KOPT-K1 (cell line): ENCODE measurements at regions not wholly inside any gene's neighbourhood (a gene's known extent, or its start where the extent isn't known, plus 50 kb on each side); places are given as distances from the start of the nearest gene placed in this dataset.

Experiments used
- H3K27ac ChIP-seq: fragments of 200-600 bp; sonication (generic); 2 replicates; pipeline ENCODE4 v1.5.1; 2016; ENCODE audit warnings: antibody characterized with exemption, mild to moderate bottlenecking, low read depth, low read length; ENCODE audit not compliant: poor library complexity, severe bottlenecking
- H3K36me3 ChIP-seq: fragments of 200-600 bp; sonication (generic); 2 replicates; pipeline ENCODE4 v1.5.1; 2017; ENCODE audit warnings: antibody characterized with exemption, mild to moderate bottlenecking, low read length, moderate library complexity; ENCODE audit not compliant: insufficient read depth
- H3K9me3 ChIP-seq: fragments of 200-600 bp; sonication (generic); 2 replicates; pipeline ENCODE4 v1.5.1; 2017; ENCODE audit warnings: antibody characterized with exemption, low read length, mild to moderate bottlenecking; ENCODE audit not compliant: insufficient read depth, poor library complexity, severe bottlenecking

DNA sequence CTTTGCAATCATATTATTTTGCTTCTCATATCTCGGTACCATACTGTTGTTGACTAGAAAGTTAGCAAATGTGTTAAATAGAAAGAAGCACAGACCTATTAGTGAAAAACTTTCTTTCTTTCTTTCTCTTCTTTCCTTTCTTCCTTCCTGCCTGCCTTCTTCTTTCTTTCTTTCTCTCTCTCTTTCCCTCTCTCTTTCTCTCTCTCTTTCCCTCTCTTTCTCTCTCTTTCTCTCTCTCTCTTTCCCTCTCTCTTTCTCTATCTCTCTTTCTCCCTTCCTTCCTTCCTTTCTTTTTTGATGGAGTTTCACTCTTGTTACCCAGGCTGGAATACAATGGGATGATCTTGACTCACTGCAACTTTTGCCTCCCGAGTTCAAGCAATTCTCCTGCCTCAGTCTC is 1160.6 kb downstream of the GATA3 start:
- H3K36me3 ChIP-seq: no peaks in the 10 kb centered on the region
- no peak overlapping the region for H3K27ac ChIP-seq

DNA sequence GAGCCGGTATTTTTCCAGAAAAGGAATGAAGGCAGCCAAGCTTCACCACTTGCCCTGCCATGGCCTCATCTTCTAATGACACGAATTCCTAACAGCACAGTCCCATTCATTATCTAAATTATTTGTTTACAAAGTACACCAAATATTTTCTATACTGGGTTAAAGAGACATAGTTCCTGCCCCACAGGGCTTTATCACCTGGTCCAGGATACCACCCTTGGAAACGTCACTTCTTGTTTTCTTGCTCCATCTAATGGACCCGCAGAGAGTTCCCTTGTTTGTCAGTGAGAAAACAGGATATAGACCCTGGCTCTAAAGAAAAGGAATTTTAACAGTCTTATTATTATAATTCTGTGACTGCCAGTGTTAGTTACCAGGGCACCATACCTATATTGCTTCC is 1165.4 kb downstream of the GATA3 start:
- H3K36me3 ChIP-seq: no peaks in the 10 kb centered on the region
- no peak overlapping the region for H3K27ac ChIP-seq
- no peaks in the 10 kb centered on the region for H3K9me3 ChIP-seq

More for the DNA sequence above, 1160.6 kb downstream of the GATA3 start:
- H3K9me3 ChIP-seq: no peaks in the 10 kb centered on the region

DNA sequence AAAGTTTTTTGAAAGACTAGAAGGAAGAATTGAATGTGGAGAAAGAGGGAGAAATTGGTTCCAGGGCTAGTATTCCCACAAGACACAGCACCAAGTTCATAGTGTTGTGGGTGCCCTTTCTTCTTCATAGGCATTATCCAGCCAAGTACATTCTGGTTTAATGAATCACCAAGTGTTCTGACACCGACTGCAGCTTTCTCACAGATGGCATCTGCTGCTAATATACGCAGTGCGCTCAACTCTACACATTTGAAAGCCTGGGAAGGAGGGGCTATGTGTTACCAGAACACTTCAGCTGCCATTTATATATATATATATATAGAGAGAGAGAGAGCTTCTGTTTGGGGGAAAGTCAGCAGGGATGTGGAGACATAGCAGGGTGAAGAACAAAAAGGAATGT is 1168.4 kb downstream of the GATA3 start:
- Histone ChIP-seq H3K36me3 (no peaks in the 10 kb centered on the region), H3K9me3 (no peaks in the 10 kb centered on the region), H3K27ac (no peak overlapping the region)

DNA sequence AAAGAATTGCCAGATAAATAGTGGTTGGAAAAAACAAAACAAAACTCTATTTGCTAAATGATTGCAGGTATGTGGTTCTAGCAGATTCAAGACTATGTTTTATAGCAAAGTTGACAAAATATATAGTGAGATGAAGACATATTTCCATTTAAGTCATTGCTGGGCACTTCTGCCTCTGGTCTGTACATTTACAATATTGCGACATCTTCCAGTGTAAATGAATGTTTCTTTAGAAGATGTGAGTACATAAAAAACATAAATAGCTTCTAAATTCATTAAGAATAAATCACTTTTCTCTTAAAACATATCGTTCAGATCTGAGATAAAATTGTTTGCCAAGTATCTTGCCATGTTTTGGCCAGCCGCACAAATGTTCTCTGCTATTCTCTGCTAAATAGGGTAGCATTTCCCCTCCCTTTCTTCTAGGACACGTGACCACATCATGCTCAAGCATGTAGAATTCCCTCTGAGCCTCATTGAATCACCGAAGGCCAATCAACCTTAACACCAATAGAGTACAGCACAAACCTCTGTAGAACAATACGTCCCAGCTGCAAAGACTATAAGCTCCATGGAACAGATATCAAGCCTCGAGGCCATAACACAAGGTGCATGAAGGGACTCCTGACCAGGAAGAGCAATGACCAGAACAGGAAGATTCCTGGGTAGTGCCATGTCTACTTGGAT is 1173.3 kb downstream of the GATA3 start:
- Histone ChIP-seq H3K27ac (no peak overlapping the region), H3K9me3 (no peaks in the 10 kb centered on the region), H3K36me3 (no peaks in the 10 kb centered on the region)

DNA sequence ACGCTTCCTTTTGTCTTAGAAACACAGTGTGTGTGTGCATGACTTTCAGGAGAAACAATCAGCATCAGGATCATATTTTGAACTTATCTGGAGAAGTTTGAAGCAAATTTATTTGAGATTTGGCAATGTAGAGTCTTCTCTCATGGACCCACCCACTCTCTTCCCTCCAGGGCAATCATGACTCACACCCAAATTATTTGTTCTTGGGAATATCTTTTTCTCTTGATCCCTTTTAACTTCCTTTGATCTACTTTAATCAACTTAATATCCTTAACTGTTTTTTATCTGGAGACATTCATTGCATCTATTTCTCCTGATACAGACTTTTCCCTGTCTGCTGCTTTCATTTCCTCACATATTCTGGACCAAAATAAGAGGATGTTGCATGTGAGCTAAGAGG is 1174.3 kb downstream of the GATA3 start:
- Histone ChIP-seq H3K36me3 (no peaks in the 10 kb centered on the region), H3K27ac (no peak overlapping the region), H3K9me3 (no peaks in the 10 kb centered on the region)

DNA sequence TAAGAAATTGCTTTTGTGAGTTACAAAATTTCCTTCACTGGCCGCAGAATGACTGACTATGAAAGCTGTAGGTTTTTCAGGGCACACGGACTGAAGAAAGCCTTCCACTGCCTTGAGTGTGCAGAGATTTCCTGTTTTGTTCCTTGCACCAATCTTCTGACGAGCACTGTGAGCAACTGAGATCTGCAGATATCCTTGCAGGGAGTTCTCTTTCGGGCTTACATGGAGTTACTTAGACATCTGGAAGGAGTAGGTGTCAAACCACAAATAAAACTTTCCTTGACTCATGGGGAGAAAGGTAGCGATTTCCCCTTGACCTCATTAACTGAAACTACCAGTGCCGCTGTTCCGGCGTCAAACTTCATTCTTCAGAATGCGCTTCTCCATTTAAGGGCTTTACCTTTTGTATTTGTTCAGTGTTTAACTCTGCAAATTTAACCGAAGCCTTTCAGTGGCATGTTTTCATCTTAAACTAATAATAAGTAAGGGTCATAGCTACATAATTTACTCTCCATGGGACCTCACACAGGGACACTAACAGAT is 1175.3 kb downstream of the GATA3 start:
- H3K27ac ChIP-seq: no peak overlapping the region
- H3K9me3 ChIP-seq: no peaks in the 10 kb centered on the region
- no peaks in the 10 kb centered on the region for H3K36me3 ChIP-seq

DNA sequence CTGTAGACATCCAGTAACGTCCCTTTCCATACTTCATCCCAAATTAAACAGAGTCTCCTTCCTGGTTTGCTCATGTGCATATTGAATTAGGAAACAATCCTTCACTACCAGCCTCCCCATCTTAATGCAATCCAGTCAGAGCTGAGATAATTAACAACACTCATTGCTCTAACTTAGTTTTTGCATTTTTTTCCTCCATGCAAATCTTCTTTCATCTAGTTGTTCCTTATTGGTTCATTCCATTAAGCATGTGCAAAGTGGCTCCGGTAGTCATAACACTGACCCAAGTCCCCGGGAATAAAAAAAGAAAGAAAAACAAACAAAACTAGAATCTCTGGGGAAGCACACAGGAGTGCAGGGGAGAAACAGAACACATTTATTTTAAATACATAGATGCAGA is 1176.1 kb downstream of the GATA3 start:
- Histone ChIP-seq H3K9me3 (no peaks in the 10 kb centered on the region), H3K27ac (no peak overlapping the region), H3K36me3 (no peaks in the 10 kb centered on the region)

DNA sequence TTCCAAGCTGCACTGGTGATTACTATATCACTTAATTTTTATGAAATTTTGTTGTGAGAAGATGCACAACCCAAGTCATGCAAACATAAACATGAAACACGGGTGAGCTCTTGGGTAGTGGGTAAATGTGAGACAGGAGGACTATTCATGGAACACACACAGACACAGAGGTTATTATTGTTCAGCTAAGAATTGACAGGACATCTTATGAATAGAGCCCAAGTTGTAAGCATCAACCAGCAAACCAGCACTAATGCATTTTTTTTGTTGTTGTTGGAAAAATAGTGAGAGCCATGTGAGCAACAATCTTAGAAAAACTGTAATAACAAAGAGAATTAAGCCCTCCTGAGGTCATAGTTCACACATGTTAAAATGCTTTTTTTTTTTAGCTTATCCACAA is 1179.7 kb downstream of the GATA3 start:
- Histone ChIP-seq H3K9me3 (no peaks in the 10 kb centered on the region), H3K36me3 (no peaks in the 10 kb centered on the region), H3K27ac (no peak overlapping the region)

DNA sequence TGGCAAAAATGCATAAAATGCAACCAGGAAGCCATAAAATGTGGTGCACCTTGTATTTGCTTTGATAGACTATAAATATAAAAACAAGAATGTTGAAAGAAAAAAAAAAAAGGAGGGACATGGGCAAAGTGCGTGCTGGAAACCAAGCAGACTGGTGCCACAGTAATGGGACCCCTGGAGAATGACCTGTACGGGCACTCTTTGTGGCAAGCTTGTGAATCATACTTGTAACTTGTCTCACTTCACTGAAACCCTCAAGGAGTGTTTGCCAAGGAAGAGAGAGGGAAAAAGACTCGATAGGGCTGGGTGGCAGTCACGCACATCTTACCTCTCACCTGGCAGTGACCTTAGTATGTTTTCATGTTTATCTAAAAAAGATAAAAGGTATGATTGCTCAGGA is 1183.6 kb downstream of the GATA3 start:
- Histone ChIP-seq H3K36me3 (no peaks in the 10 kb centered on the region), H3K27ac (no peak overlapping the region), H3K9me3 (no peaks in the 10 kb centered on the region)

DNA sequence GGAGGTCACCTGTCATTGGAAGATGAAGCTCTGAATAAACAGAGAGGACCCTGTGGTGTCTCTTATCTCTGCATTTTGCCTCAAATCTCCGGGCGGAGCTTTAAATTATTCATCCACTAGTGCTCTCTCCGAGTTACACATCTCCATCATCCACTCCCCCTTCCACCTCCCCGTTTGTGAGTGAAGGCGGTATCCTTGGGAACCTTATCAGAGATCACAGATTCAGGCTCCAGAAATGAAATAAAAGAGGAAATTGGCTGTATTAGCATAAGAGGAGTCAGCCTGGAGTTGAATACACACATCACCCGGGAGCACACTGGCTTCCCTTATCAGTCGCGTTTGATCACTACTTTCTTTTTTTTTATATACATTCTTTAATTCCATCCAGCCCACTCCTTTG is 1184.8 kb downstream of the GATA3 start:
- Histone ChIP-seq H3K36me3 (no peaks in the 10 kb centered on the region), H3K27ac (no peak overlapping the region), H3K9me3 (no peaks in the 10 kb centered on the region)

DNA sequence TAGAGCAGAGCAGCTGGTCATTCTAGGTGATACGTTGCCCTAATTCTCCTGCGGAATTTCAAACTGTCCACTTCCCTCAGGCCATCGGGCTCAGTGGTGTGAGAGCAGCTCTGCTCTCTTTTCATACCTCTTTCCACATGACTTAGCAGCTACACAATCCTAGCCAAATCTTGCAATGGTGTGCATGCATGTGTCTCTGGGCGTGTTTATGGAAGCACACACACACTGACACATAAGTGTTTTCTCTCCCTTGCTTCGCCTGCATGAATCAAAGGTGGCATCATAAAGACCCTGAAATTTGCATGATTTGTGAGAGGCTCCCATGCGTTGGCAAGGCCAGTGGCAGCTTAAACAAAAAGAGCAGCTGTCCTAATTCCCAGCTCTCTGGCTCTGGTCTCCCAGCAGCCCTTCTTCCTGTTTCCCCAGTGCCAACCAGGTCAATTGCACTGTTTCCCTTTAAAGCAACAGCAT is 1189.5 kb downstream of the GATA3 start:
- H3K36me3 ChIP-seq: no peaks in the 10 kb centered on the region

DNA sequence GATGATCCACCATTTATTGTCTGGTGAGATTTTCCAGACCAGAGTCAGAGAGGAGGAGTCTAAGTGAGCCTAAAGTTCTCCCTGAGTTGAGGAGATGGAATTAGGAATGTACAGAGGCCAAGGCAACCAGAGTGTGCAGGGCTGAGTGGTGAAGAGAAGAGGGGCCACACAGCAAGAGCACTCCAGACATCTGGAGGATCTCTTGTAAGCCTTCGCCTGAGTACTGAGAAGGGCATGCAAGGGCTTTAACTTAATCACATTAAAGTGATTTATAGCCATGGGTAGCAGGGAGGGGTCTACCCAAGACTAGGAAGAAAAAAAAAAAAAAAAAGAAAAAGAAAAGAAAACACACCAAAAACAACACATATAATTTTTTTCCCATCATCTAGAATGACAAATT is 1190.4 kb downstream of the GATA3 start:
- Histone ChIP-seq H3K27ac (no peak overlapping the region), H3K36me3 (no peaks in the 10 kb centered on the region), H3K9me3 (no peaks in the 10 kb centered on the region)

More for the DNA sequence above, 1189.5 kb downstream of the GATA3 start:
- Histone ChIP-seq H3K27ac (no peak overlapping the region), H3K9me3 (no peaks in the 10 kb centered on the region)

DNA sequence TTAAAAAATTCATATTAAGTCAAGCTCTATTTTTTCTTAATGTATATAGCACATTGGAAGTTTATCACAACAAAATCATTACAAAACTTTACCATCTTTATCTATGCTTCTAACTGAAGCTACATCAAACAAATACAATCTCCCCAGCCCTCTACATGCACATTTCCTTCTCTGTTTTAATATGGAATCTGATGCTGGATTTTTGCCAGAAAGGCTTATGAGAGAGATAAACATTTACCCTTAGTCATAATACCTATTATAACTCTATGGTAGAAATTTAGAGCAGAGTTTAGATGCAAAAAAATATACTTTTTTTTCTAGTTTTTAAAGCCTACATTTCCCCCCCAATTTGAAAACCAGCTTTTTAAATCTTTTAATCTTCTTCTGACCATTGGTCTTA is 1198.6 kb downstream of the GATA3 start:
- Histone ChIP-seq H3K9me3 (no peaks in the 10 kb centered on the region), H3K27ac (no peak overlapping the region)

DNA sequence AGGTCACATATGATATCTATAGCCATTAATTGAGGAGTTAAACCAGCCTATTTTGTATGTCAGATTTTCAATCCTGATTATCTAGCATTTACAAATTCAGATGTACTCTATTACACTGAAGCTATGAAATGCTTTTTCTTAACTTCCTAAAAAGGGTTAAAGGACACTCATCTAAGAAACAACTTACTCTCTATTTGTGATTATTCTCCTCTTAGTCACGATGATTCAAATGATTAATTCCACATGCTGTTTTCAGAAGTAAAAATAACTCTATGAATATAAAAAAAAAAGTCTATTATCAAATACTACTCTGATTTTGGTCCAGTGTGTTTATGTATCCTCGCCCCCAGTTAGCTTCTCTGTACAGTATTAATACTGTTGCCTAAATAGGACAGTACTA is 1199.9 kb downstream of the GATA3 start:
- H3K27ac ChIP-seq: no peak overlapping the region
- no peaks in the 10 kb centered on the region for H3K9me3 ChIP-seq
- no peaks in the 10 kb centered on the region for H3K36me3 ChIP-seq

More for the DNA sequence above, 1198.6 kb downstream of the GATA3 start:
- H3K36me3 ChIP-seq: no peaks in the 10 kb centered on the region

DNA sequence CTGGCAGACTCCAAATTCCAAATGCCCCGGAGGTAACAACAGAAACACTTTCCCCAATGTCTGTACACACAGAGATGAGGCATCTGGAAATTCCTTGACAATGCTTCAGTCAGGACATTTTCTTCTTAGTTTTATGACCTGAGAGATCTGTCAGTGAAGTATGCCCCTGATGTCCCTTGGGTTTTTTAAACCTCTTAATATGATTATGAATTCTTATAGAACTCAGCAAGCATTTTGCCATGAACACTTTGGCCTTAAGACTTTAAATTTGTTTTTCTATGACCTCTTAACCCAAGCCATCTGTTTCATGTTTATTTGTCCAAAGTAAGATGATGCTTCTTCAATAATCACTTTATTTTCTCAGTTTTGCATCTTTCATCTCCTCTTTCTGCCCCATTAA is 1206.2 kb downstream of the GATA3 start:
- Histone ChIP-seq H3K9me3 (no peaks in the 10 kb centered on the region), H3K27ac (no peak overlapping the region), H3K36me3 (no peaks in the 10 kb centered on the region)

DNA sequence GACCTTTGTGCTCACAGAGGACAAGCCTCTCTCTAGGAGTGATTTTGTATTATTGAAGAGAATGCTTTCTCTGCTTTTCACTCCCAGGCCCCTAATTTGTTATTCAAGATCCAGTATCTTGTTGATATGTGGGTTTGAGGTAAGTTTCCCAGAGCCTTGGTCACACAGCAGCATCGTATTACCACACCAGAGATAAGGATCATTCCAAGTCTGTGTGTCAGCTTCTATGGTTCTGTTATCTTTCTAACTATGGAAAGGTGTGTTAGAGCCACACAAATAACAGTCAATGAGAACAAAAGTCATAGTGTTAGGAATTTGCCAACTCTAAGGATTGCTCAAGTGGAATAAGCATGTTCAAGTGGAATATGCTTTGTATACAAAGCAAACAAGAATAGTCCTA is 1208.3 kb downstream of the GATA3 start:
- Histone ChIP-seq H3K9me3 (no peaks in the 10 kb centered on the region), H3K36me3 (no peaks in the 10 kb centered on the region), H3K27ac (no peak overlapping the region)
